Endothelial cell of umbilical vein (primary cell): ENCODE measurements at regions not wholly inside any gene's neighbourhood (a gene's known extent, or its start where the extent isn't known, plus 50 kb on each side); places are given as distances from the start of the nearest gene placed in this dataset.

Experiments used
- EZH2 ChIP-seq: IDR thresholded peaks from 2 replicates; pipeline ENCODE4 v1.6.1; 2012; ENCODE audit warnings: borderline replicate concordance, low read depth, mild to moderate bottlenecking, moderate library complexity, low read length, inconsistent platforms; ENCODE audit not compliant: severe bottlenecking
- FOS ChIP-seq: IDR thresholded peaks from 2 replicates; pipeline ENCODE4 v1.6.1; 2011; ENCODE audit warnings: mild to moderate bottlenecking, low read length, moderate library complexity, borderline replicate concordance; ENCODE audit not compliant: insufficient read depth
- GATA2 ChIP-seq: IDR thresholded peaks from 2 replicates; pipeline ENCODE4 v1.7.0; 2011; ENCODE audit warnings: low read depth, mild to moderate bottlenecking, moderate library complexity, mixed read lengths, low read length; ENCODE audit not compliant: insufficient read length, insufficient read depth
- JUN ChIP-seq: IDR thresholded peaks from 2 replicates; pipeline ENCODE4 v1.6.1; 2011; ENCODE audit warnings: borderline replicate concordance, low read depth; ENCODE audit not compliant: insufficient read length, insufficient read depth
- MYC ChIP-seq: IDR thresholded peaks from one replicate; pipeline ENCODE4 v1.6.1; 2011; ENCODE audit warnings: mild to moderate bottlenecking, low read depth, low read length
- POLR2A ChIP-seq: IDR thresholded peaks from 2 replicates; pipeline ENCODE4 v1.6.1; 2012; ENCODE audit warnings: low read depth, mild to moderate bottlenecking, control low read depth, low read length
- POLR2AphosphoS5 ChIP-seq: IDR thresholded peaks from 2 replicates; pipeline ENCODE4 v1.6.1; 2012; ENCODE audit warnings: low read depth, mild to moderate bottlenecking, control low read depth, low read length, moderate library complexity; ENCODE audit not compliant: insufficient read depth
- TF ChIP-seq, protein P1 (sequence below), 2 donors: IDR thresholded peaks; 1 replicate in 1 of 2; 2 replicates in 1 of 2; pipeline ENCODE4 v1.5.1; 2011; ENCODE audit warnings: low read length in 2 of 2, mild to moderate bottlenecking in 2 of 2, moderate library complexity in 2 of 2, control low read depth in 1 of 2, inconsistent platforms in 1 of 2, low read depth in 1 of 2; ENCODE audit not compliant: insufficient read depth in 1 of 2; ENCODE audit errors: extremely low read depth in 1 of 2
- TF ChIP-seq, protein P2 (sequence below): IDR thresholded peaks from 2 replicates; pipeline ENCODE4 v1.6.1; 2011; ENCODE audit not compliant: insufficient read depth, insufficient read length

GRCh38 chr5:3035452-3035851 lies 284.0 kb upstream of the IRX2 start:
- TF ChIP-seq, protein P1, sequence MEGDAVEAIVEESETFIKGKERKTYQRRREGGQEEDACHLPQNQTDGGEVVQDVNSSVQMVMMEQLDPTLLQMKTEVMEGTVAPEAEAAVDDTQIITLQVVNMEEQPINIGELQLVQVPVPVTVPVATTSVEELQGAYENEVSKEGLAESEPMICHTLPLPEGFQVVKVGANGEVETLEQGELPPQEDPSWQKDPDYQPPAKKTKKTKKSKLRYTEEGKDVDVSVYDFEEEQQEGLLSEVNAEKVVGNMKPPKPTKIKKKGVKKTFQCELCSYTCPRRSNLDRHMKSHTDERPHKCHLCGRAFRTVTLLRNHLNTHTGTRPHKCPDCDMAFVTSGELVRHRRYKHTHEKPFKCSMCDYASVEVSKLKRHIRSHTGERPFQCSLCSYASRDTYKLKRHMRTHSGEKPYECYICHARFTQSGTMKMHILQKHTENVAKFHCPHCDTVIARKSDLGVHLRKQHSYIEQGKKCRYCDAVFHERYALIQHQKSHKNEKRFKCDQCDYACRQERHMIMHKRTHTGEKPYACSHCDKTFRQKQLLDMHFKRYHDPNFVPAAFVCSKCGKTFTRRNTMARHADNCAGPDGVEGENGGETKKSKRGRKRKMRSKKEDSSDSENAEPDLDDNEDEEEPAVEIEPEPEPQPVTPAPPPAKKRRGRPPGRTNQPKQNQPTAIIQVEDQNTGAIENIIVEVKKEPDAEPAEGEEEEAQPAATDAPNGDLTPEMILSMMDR (IDR thresholded peaks at IDR 0.05; ENCODE audit: extremely low read depth in 1 of 2, insufficient read depth in 1 of 2, low read depth in 1 of 2, low read length in 2 of 2): no peak
- TF ChIP-seq POLR2A (no peak), POLR2AphosphoS5 (no peak), JUN (no peak), EZH2 (no peak), FOS (no peak), MYC (no peak), GATA2 (no peak)
- TF ChIP-seq, protein P2, sequence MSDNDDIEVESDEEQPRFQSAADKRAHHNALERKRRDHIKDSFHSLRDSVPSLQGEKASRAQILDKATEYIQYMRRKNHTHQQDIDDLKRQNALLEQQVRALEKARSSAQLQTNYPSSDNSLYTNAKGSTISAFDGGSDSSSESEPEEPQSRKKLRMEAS: no peak
